ENCODE measurements at regions not wholly inside any gene's neighbourhood (a gene's known extent, or its start where the extent isn't known, plus 50 kb on each side); places are given as distances from the start of the nearest gene placed in this dataset.

DNA sequence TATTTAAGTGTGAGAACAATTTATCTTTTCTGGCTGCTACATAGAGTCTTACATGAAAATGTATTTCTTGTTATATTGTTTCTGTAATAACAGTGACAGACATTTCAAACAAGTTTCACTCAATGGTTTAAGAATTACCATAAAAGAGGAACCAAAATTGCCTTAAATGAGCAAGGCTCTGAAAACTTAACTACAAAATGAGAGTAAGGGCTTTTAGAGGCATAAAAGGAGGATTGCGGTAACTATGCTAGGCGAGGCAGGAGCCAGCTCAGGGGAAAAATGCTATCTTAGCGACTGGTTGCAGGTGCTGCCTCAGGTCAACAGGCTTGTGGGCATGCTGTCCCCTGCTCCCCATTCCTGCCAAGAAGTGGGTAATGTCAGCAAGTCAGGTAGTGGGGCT, 81.7 kb upstream of the MSI2 start:
- no peaks in the 10 kb centered on the region for H3K9me3 ChIP-seq (ENCODE audit: control insufficient read depth in 2 of 3, insufficient read depth in 1 of 3, low read length in 3 of 3)
- TF ChIP-seq, protein P1, sequence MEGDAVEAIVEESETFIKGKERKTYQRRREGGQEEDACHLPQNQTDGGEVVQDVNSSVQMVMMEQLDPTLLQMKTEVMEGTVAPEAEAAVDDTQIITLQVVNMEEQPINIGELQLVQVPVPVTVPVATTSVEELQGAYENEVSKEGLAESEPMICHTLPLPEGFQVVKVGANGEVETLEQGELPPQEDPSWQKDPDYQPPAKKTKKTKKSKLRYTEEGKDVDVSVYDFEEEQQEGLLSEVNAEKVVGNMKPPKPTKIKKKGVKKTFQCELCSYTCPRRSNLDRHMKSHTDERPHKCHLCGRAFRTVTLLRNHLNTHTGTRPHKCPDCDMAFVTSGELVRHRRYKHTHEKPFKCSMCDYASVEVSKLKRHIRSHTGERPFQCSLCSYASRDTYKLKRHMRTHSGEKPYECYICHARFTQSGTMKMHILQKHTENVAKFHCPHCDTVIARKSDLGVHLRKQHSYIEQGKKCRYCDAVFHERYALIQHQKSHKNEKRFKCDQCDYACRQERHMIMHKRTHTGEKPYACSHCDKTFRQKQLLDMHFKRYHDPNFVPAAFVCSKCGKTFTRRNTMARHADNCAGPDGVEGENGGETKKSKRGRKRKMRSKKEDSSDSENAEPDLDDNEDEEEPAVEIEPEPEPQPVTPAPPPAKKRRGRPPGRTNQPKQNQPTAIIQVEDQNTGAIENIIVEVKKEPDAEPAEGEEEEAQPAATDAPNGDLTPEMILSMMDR (IDR thresholded peaks at IDR 0.05; ENCODE audit: borderline replicate concordance, extremely low read depth, insufficient read depth) = no peak
- no peak for DNase-seq
- H3K4me3 ChIP-seq (ENCODE audit: low read length in 3 of 3) = no peak overlapping the region
- H3K36me3 ChIP-seq (ENCODE audit: control insufficient read depth in 2 of 3, insufficient read depth in 3 of 3, low read length in 3 of 3) = no peaks in the 10 kb centered on the region
- intact Hi-C loops (cut with DNase I) = no loop called here
- H3K27ac ChIP-seq (ENCODE audit: low read depth in 2 of 2, low read length in 2 of 2) = no peak overlapping the region
- H3K27me3 ChIP-seq (ENCODE audit: control insufficient read depth, insufficient read depth, low read length) = no peaks in the 10 kb centered on the region
- H3K9ac ChIP-seq (ENCODE audit: low read length in 3 of 3) = no peak overlapping the region
- no peak for FAIRE-seq
- no peaks in the 10 kb centered on the region for H3K4me1 ChIP-seq (ENCODE audit: control insufficient read depth in 2 of 3, insufficient read depth in 2 of 3, low read depth in 1 of 3, low read length in 3 of 3)

DNA sequence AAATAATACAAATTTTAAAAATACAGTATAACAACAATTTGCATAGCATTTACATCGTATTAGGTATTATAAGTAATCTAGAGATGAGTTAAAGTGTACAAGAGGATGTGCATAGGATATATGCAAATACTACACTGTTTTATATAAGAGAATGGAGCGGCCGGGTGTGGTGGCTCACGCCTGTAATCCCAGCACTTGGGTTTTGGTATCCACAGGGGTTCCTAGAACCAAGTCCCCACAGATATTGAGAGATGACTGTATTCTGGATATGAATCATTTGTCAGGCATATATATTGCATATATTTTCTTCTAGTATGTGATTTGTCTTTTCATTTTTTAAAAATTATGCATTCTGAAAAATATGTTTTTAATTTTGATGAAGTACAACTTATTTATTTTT, 77.5 kb upstream of the MSI2 start:
- no peaks in the 10 kb centered on the region for H3K27me3 ChIP-seq (ENCODE audit: control insufficient read depth, insufficient read depth, low read length)
- no peaks in the 10 kb centered on the region for H3K9me3 ChIP-seq (ENCODE audit: control insufficient read depth in 2 of 3, insufficient read depth in 1 of 3, low read length in 3 of 3)
- H3K36me3 ChIP-seq (ENCODE audit: control insufficient read depth in 2 of 3, insufficient read depth in 3 of 3, low read length in 3 of 3) = no peaks in the 10 kb centered on the region
- H3K27ac ChIP-seq (ENCODE audit: low read depth in 2 of 2, low read length in 2 of 2) = no peak overlapping the region
- H3K4me1 ChIP-seq (ENCODE audit: control insufficient read depth in 2 of 3, insufficient read depth in 2 of 3, low read depth in 1 of 3, low read length in 3 of 3) = no peaks in the 10 kb centered on the region
- H3K9ac ChIP-seq (ENCODE audit: low read length in 3 of 3) = no peak overlapping the region
- DNase-seq = no peak
- intact Hi-C loops (cut with DNase I) = no loop called here
- FAIRE-seq = no peak
- no peak overlapping the region for H3K4me3 ChIP-seq (ENCODE audit: low read length in 3 of 3)
- TF ChIP-seq, protein P1 (IDR thresholded peaks at IDR 0.05; ENCODE audit: borderline replicate concordance, extremely low read depth, insufficient read depth) = no peak

DNA sequence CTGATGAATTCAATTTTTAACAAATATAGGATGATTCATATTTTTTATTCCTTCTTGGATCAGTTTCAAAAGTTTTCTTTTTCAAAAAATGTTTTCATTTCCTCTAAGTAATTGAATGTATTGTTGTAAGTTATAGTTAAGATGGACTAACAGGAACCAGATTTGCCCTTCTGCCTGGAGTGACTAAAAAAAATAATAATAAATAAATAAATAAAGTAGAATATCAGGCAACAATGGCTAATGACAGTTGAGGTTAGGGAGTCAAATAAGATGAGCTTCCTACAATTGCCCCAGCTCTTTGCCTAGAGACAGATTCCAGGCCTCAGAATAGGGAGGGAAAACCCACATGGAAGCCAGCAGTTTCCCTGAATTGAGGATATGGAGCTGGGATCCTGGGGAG, 73.7 kb upstream of the MSI2 start:
- Histone ChIP-seq H3K9ac (ENCODE audit: low read length in 3 of 3) (no peak overlapping the region), H3K9me3 (ENCODE audit: control insufficient read depth in 2 of 3, insufficient read depth in 1 of 3, low read length in 3 of 3) (no peaks in the 10 kb centered on the region), H3K4me3 (ENCODE audit: low read length in 3 of 3) (no peak overlapping the region), H3K36me3 (ENCODE audit: control insufficient read depth in 2 of 3, insufficient read depth in 3 of 3, low read length in 3 of 3) (no peaks in the 10 kb centered on the region), H3K4me1 (ENCODE audit: control insufficient read depth in 2 of 3, insufficient read depth in 2 of 3, low read depth in 1 of 3, low read length in 3 of 3) (no peaks in the 10 kb centered on the region), H3K27me3 (ENCODE audit: control insufficient read depth, insufficient read depth, low read length) (no peaks in the 10 kb centered on the region), H3K27ac (ENCODE audit: low read depth in 2 of 2, low read length in 2 of 2) (no peak overlapping the region)
- TF ChIP-seq, protein P1 (IDR thresholded peaks at IDR 0.05; ENCODE audit: borderline replicate concordance, extremely low read depth, insufficient read depth) = no peak
- no peak for FAIRE-seq
- no peak for DNase-seq
- intact Hi-C loops (cut with DNase I) = no loop called here

Data from kidney (tissue), 13 donors.